Stimulated activated naive CD8-positive, alpha-beta T cell treated with anti-CD3 and anti-CD28 coated beads, Interleukin-15, amount 100 ng/mL, for 72 hours (primary cell): ENCODE measurements at regions not wholly inside any gene's neighbourhood (a gene's known extent, or its start where the extent isn't known, plus 50 kb on each side); places are given as distances from the start of the nearest gene placed in this dataset.

Experiments used
- ATAC-seq: fragments of 150-1000 bp; cut with Tn5 transposase; 2 replicates; pipeline ENCODE4 v1.10.0; 2021; ENCODE audit warnings: mild to moderate bottlenecking, moderate library complexity
- DNase-seq, 2 donors: peaks; one replicate each; pipeline ENCODE4 v3.0.0; 2021 to 2022
- H3K27ac Mint-ChIP-seq, 2 donors: one replicate each; pipeline ENCODE4 v1.8.0; 2022; ENCODE audit warnings: mild to moderate bottlenecking in 2 of 2, mixed read lengths in 2 of 2, moderate library complexity in 2 of 2
- H3K27me3 Mint-ChIP-seq: one replicate; pipeline ENCODE4 v1.8.0; 2022; ENCODE audit warnings: mixed read lengths
- H3K4me1 Mint-ChIP-seq: one replicate; pipeline ENCODE4 v1.8.0; 2022; ENCODE audit warnings: mild to moderate bottlenecking, mixed read lengths
- H3K4me3 Mint-ChIP-seq, 2 donors: one replicate each; pipeline ENCODE4 v1.8.0; 2022; ENCODE audit warnings: mild to moderate bottlenecking in 2 of 2, mixed read lengths in 2 of 2, moderate library complexity in 1 of 2
- H3K9me3 Mint-ChIP-seq, 2 donors: one replicate each; pipeline ENCODE4 v1.8.0; 2022; ENCODE audit warnings: mixed read lengths in 2 of 2

- Mint-ChIP-seq H3K27ac (peak overlapping the region in 1 of 2 donors; percentile 74), H3K4me3 (no peak overlapping the region)
- no peak for DNase-seq
These were observed 245.5 kb downstream of the ATP23 start for GRCh38 chr12:58186914-58187313.

GRCh38 chr12:58189030-58189429 lies 247.7 kb downstream of the ATP23 start:
- DNase-seq (no peak), ATAC-seq (no peak)
- H3K27ac Mint-ChIP-seq = no peak overlapping the region
- no peaks in the 10 kb centered on the region for H3K4me1 Mint-ChIP-seq
- peaks cover 12 to 21% of the 10 kb centered on the region in 2 donors for H3K9me3 Mint-ChIP-seq
- H3K27me3 Mint-ChIP-seq = no peaks in the 10 kb centered on the region
- H3K4me3 Mint-ChIP-seq = no peak overlapping the region

More at GRCh38 chr12:58186914-58187313, 245.5 kb downstream of the ATP23 start:
- Mint-ChIP-seq H3K4me1 (no peaks in the 10 kb centered on the region), H3K27me3 (peaks cover 4% of the 10 kb centered on the region), H3K9me3 (peaks cover 12 to 21% of the 10 kb centered on the region in 2 donors)
- no peak for ATAC-seq

- peaks cover 12 to 21% of the 10 kb centered on the region in 2 donors for H3K9me3 Mint-ChIP-seq
These were observed 248.5 kb downstream of the ATP23 start for GRCh38 chr12:58189893-58190292.

GRCh38 chr12:58190618-58191017 lies 249.3 kb downstream of the ATP23 start:
- no peaks in the 10 kb centered on the region for H3K27me3 Mint-ChIP-seq
- DNase-seq (no peak), ATAC-seq (no peak)
- peaks cover 12 to 16% of the 10 kb centered on the region in 2 donors for H3K9me3 Mint-ChIP-seq
- H3K4me3 Mint-ChIP-seq = no peak overlapping the region
- no peaks in the 10 kb centered on the region for H3K4me1 Mint-ChIP-seq
- no peak overlapping the region for H3K27ac Mint-ChIP-seq

More at GRCh38 chr12:58189893-58190292, 248.5 kb downstream of the ATP23 start:
- Mint-ChIP-seq H3K27me3 (no peaks in the 10 kb centered on the region), H3K27ac (no peak overlapping the region), H3K4me3 (no peak overlapping the region), H3K4me1 (no peaks in the 10 kb centered on the region)
- DNase-seq = no peak
- no peak for ATAC-seq

GRCh38 chr12:58196971-58197370 lies 255.6 kb downstream of the ATP23 start:
- ATAC-seq (no peak), DNase-seq (no peak)
- peaks cover 14% of the 10 kb centered on the region for H3K27me3 Mint-ChIP-seq
- H3K27ac Mint-ChIP-seq = no peak overlapping the region
- peaks cover 0 to 7% of the 10 kb centered on the region in 2 donors for H3K9me3 Mint-ChIP-seq
- no peak overlapping the region for H3K4me3 Mint-ChIP-seq
- H3K4me1 Mint-ChIP-seq = no peaks in the 10 kb centered on the region

- Mint-ChIP-seq H3K9me3 (no peaks in the 10 kb centered on the region), H3K27ac (no peak overlapping the region), H3K4me1 (no peaks in the 10 kb centered on the region), H3K27me3 (no peaks in the 10 kb centered on the region), H3K4me3 (no peak overlapping the region)
- ATAC-seq (no peak), DNase-seq (no peak)
These were observed 261.8 kb downstream of the ATP23 start for GRCh38 chr12:58202933-58203718.

- no peaks in the 10 kb centered on the region for H3K27me3 Mint-ChIP-seq
- ATAC-seq (no peak), DNase-seq (no peak)
- H3K4me3 Mint-ChIP-seq = no peak overlapping the region
- H3K27ac Mint-ChIP-seq = no peak overlapping the region
- no peaks in the 10 kb centered on the region for H3K4me1 Mint-ChIP-seq
- H3K9me3 Mint-ChIP-seq = no peaks in the 10 kb centered on the region
These were observed 262.7 kb downstream of the ATP23 start for GRCh38 chr12:58204071-58204470.

GRCh38 chr12:58206876-58207275 lies 265.5 kb downstream of the ATP23 start:
- H3K9me3 Mint-ChIP-seq = no peaks in the 10 kb centered on the region
- no peak for DNase-seq
- H3K27me3 Mint-ChIP-seq = no peaks in the 10 kb centered on the region
- H3K4me3 Mint-ChIP-seq = no peak overlapping the region
- no peaks in the 10 kb centered on the region for H3K4me1 Mint-ChIP-seq
- ATAC-seq = no peak
- no peak overlapping the region for H3K27ac Mint-ChIP-seq

GRCh38 chr12:58211211-58211610 lies 269.8 kb downstream of the ATP23 start:
- no peaks in the 10 kb centered on the region for H3K27me3 Mint-ChIP-seq
- DNase-seq (no peak), ATAC-seq (no peak)
- no peaks in the 10 kb centered on the region for H3K4me1 Mint-ChIP-seq
- no peaks in the 10 kb centered on the region for H3K9me3 Mint-ChIP-seq
- H3K4me3 Mint-ChIP-seq = no peak overlapping the region
- H3K27ac Mint-ChIP-seq = no peak overlapping the region

- Mint-ChIP-seq H3K9me3 (no peaks in the 10 kb centered on the region), H3K4me3 (no peak overlapping the region), H3K4me1 (no peaks in the 10 kb centered on the region), H3K27me3 (no peaks in the 10 kb centered on the region), H3K27ac (no peak overlapping the region)
- ATAC-seq = no peak
- no peak for DNase-seq
These were observed 275.8 kb downstream of the ATP23 start for GRCh38 chr12:58217130-58217529.

GRCh38 chr12:58224536-58225105 lies 283.3 kb downstream of the ATP23 start:
- no peak overlapping the region for H3K4me3 Mint-ChIP-seq
- DNase-seq (no peak), ATAC-seq (no peak)
- no peaks in the 10 kb centered on the region for H3K9me3 Mint-ChIP-seq
- H3K27me3 Mint-ChIP-seq = no peaks in the 10 kb centered on the region
- no peak overlapping the region for H3K27ac Mint-ChIP-seq
- no peaks in the 10 kb centered on the region for H3K4me1 Mint-ChIP-seq

- DNase-seq (no peak), ATAC-seq (no peak)
- Mint-ChIP-seq H3K27me3 (no peaks in the 10 kb centered on the region), H3K4me1 (no peaks in the 10 kb centered on the region), H3K4me3 (no peak overlapping the region), H3K27ac (no peak overlapping the region), H3K9me3 (no peaks in the 10 kb centered on the region)
These were observed 284.0 kb downstream of the ATP23 start for GRCh38 chr12:58225203-58225877.

- no peak for DNase-seq
- Mint-ChIP-seq H3K27ac (no peak overlapping the region), H3K27me3 (peaks cover 17% of the 10 kb centered on the region), H3K4me1 (no peaks in the 10 kb centered on the region), H3K4me3 (no peak overlapping the region), H3K9me3 (no peaks in the 10 kb centered on the region)
- no peak for ATAC-seq
These were observed 292.5 kb downstream of the ATP23 start for GRCh38 chr12:58233886-58234285.

- DNase-seq (no peak), ATAC-seq (no peak)
- Mint-ChIP-seq H3K27me3 (peaks cover 24% of the 10 kb centered on the region), H3K27ac (no peak overlapping the region), H3K9me3 (no peaks in the 10 kb centered on the region), H3K4me3 (no peak overlapping the region), H3K4me1 (no peaks in the 10 kb centered on the region)
These were observed 297.0 kb downstream of the ATP23 start for GRCh38 chr12:58238411-58238810.

- Mint-ChIP-seq H3K9me3 (no peaks in the 10 kb centered on the region), H3K4me1 (no peaks in the 10 kb centered on the region), H3K4me3 (no peak overlapping the region), H3K27me3 (peaks cover 19% of the 10 kb centered on the region), H3K27ac (no peak overlapping the region)
- DNase-seq (no peak), ATAC-seq (no peak)
These were observed 299.7 kb downstream of the ATP23 start for GRCh38 chr12:58241099-58241498.
